Body of pancreas (tissue), 4 donors: ENCODE measurements at regions not wholly inside any gene's neighbourhood (a gene's known extent, or its start where the extent isn't known, plus 50 kb on each side); places are given as distances from the start of the nearest gene placed in this dataset.

ENCODE experiments used
- ATAC-seq: fragments of 150-250 bp; one replicate; pipeline ENCODE4 v1.9.1; 2016
- DNase-seq, 4 donors: peaks; one replicate each; pipeline ENCODE4 v3.0.0-alpha.2; 2019
- H3K27ac ChIP-seq, 4 donors: fragments of 200-600 bp; sonication (generic); 1 replicate in 3 of 4; 2 replicates in 1 of 4; pipeline versions ENCODE4 v1.5.1 to v1.6.1; 2016 to 2019; ENCODE audit warnings: mild to moderate bottlenecking in 1 of 4, mixed read lengths in 1 of 4, moderate library complexity in 1 of 4
- H3K27me3 ChIP-seq, 2 donors: fragments of 200-600 bp; sonication (generic); one replicate each; pipeline ENCODE4 v1.6.0; 2016; ENCODE audit warnings: mild to moderate bottlenecking in 1 of 2
- H3K36me3 ChIP-seq, 2 donors: fragments of 200-600 bp; sonication (generic); replicated peaks in 1 of 2; 2 replicates each; pipeline ENCODE4 v1.5.1; 2016; ENCODE audit warnings: low read depth in 2 of 2; ENCODE audit not compliant: insufficient read depth in 1 of 2
- H3K4me1 ChIP-seq: fragments of 200-600 bp; sonication (generic); one replicate; pipeline ENCODE4 v1.6.0; 2016
- H3K4me3 ChIP-seq, 2 donors: fragments of 200-600 bp; sonication (generic); 1 replicate in 1 of 2; 2 replicates in 1 of 2; pipeline ENCODE4 v1.5.1; 2016 to 2019
- H3K9me3 ChIP-seq, 3 donors: fragments of 200-600 bp; sonication (generic); 1 replicate in 2 of 3; 2 replicates in 1 of 3; pipeline ENCODE4 v1.5.1; 2016
- POLR2A ChIP-seq, 3 donors: fragments of 450-650 bp; IDR thresholded peaks; one replicate each; pipeline ENCODE4 v1.6.1; 2016; ENCODE audit warnings: antibody characterized with exemption in 3 of 3, mild to moderate bottlenecking in 2 of 3
- WGBS, 2 donors: methylation state at CpG; one replicate each; pipeline ENCODE4 v1.1.5; 2017; 5-methylcytosine and 5-hydroxymethylcytosine counted together
- intact Hi-C: fragments of 100-400 bp; cut with DNase I; formaldehyde crosslinking; loops from one replicate; pipeline ENCODE4 v1.15.1; 2023
- TF ChIP-seq, protein P1 (sequence below), 7 experiments: fragments of 450-650 bp in 4 of 7; fragments of 200-600 bp in 3 of 7; sonication (generic) in 3 of 7; IDR thresholded peaks; one replicate each; pipeline ENCODE4 v1.5.1; 2016 to 2019; ENCODE audit warnings: antibody characterized with exemption in 7 of 7

DNA sequence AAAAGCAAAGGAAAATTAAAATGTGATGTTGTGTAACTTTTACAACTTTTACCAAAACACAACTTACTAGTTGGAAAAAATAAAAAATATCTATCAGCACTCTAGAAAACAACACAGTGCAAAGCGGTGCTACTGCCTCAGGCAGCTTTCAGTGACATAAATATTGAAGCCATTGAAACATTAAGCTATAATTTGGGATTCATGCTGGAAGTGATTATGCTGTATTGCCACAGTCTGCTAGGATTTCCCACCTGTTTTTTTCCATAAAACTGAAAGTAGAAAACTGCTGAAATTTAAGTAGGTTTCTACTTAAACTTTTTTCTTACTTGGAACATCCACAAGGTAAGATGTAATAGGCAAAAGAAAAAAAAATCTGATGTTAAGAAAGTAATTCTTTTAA lies 674.4 kb downstream of the KCNT2 start:
- no peak for ATAC-seq
- Histone ChIP-seq H3K4me3 (no peak overlapping the region), H3K27me3 (no peaks in the 10 kb centered on the region), H3K27ac (no peak overlapping the region), H3K9me3 (no peaks in the 10 kb centered on the region), H3K36me3 (no peaks in the 10 kb centered on the region), H3K4me1 (no peaks in the 10 kb centered on the region)
- intact Hi-C loops = no loop called here
- TF ChIP-seq, protein P1, sequence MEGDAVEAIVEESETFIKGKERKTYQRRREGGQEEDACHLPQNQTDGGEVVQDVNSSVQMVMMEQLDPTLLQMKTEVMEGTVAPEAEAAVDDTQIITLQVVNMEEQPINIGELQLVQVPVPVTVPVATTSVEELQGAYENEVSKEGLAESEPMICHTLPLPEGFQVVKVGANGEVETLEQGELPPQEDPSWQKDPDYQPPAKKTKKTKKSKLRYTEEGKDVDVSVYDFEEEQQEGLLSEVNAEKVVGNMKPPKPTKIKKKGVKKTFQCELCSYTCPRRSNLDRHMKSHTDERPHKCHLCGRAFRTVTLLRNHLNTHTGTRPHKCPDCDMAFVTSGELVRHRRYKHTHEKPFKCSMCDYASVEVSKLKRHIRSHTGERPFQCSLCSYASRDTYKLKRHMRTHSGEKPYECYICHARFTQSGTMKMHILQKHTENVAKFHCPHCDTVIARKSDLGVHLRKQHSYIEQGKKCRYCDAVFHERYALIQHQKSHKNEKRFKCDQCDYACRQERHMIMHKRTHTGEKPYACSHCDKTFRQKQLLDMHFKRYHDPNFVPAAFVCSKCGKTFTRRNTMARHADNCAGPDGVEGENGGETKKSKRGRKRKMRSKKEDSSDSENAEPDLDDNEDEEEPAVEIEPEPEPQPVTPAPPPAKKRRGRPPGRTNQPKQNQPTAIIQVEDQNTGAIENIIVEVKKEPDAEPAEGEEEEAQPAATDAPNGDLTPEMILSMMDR (IDR thresholded peaks at IDR 0.05) = no peak
- TF ChIP-seq POLR2A (IDR thresholded peaks at IDR 0.05) = no peak
- 44 to 82% methylated on average over 1 of the region's 1 CpG for WGBS, 2 donors
- no peak for DNase-seq

DNA sequence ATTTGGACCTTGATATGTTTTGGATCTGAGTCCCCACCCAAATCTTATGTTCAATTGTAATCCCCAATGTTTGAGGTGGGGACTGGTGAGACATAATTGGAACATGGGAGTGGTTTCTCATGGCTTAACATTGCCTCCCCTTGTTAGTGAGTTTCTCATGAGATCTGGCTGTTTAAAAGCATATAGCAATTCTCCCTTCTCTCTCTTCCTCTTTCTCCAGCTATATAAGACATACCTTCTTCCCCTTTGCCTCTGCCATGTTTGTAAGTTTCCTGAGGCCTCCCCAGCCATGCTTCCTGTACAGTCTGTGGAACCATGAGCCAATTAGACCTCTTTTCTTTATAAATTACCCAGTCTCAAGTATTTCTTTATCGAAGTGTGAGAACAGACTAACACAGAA lies 692.4 kb downstream of the KCNT2 start:
- WGBS, 2 donors = 53 to 64% methylated on average over 1 of the region's 1 CpG
- DNase-seq = no peak
- peaks cover 0 to 10% (median 0%) of the 10 kb centered on the region in 3 donors for H3K9me3 ChIP-seq
- H3K27ac ChIP-seq = no peak overlapping the region
- no peaks in the 10 kb centered on the region for H3K27me3 ChIP-seq
- no peaks in the 10 kb centered on the region for H3K36me3 ChIP-seq
- no peak for TF ChIP-seq POLR2A (IDR thresholded peaks at IDR 0.05)
- TF ChIP-seq, protein P1 (IDR thresholded peaks at IDR 0.05) = no peak
- ATAC-seq = no peak
- intact Hi-C loops = no loop called here
- H3K4me3 ChIP-seq = no peak overlapping the region
- no peaks in the 10 kb centered on the region for H3K4me1 ChIP-seq

DNA sequence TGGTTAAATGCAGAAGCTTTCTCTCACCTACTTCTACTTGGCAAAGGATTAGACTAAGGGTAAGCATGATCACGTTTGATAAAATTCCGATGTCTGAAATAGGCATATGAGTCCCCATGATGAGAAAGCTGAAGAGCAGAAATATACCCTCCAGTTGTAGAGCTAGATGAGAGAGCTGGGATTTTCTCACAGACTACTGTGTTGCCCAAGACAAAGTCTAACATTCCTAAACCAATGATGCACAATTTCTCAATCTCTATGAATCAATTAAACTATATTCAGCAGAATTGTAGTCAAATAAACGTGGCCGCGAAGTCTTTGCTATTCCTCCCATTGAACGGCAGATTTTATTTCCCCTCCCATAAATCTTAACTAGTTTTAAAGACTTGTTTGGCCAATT lies 699.2 kb downstream of the KCNT2 start:
- no peak for DNase-seq
- Histone ChIP-seq H3K27ac (no peak overlapping the region), H3K36me3 (no peaks in the 10 kb centered on the region), H3K4me1 (no peaks in the 10 kb centered on the region), H3K4me3 (no peak overlapping the region), H3K9me3 (no peaks in the 10 kb centered on the region), H3K27me3 (no peaks in the 10 kb centered on the region)
- no peak for ATAC-seq
- TF ChIP-seq, protein P1 (IDR thresholded peaks at IDR 0.05) = no peak
- TF ChIP-seq POLR2A (IDR thresholded peaks at IDR 0.05) = no peak
- intact Hi-C loops = no loop called here
- WGBS, 2 donors = 78 to 88% methylated on average over 6 of the region's 6 CpGs

DNA sequence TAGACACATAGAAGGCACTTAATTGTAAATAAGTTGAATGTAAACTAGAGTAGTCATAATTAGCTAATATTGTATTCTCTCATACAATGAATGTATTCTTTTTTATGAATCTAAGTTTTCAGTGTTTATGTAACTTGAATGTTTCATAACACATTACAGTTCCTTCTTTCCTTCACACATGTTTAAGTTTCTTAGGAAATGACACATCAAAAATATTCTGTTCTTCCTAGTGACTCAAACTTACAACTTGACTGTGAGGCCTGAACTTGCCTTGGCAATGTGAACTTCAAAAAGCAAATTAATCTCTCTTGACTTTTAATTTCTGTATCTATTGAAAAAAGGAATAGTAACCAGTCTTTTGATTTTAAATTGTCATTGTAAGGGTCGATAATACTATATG lies 700.1 kb downstream of the KCNT2 start:
- intact Hi-C loops = no loop called here
- ATAC-seq (no peak), DNase-seq (no peak)
- Histone ChIP-seq H3K9me3 (no peaks in the 10 kb centered on the region), H3K4me3 (no peak overlapping the region), H3K36me3 (no peaks in the 10 kb centered on the region), H3K27me3 (no peaks in the 10 kb centered on the region), H3K4me1 (no peaks in the 10 kb centered on the region), H3K27ac (no peak overlapping the region)
- 45 to 56% methylated on average over 1 of the region's 1 CpG for WGBS, 2 donors
- TF ChIP-seq, protein P1 (IDR thresholded peaks at IDR 0.05) = no peak
- TF ChIP-seq POLR2A (IDR thresholded peaks at IDR 0.05) = no peak

DNA sequence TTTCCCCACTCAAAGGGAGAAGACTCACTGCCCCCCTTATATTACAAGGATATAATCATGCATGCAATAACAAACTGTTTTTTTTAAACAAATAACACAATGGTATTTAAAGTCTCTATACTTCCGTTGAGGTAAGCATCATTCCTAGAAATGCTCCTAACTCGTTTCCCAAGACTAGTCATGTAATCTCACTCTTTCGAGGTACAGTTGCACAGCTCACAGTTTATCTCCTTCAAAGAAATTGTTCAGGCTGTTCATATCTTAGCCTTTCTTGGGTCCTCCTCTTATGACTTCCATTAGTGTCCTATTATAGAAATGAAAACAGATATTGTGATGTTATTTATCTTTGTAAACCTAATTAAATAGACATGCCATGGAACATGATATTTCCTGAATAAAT lies 705.0 kb downstream of the KCNT2 start:
- Histone ChIP-seq H3K27ac (no peak overlapping the region), H3K27me3 (no peaks in the 10 kb centered on the region), H3K4me3 (no peak overlapping the region), H3K36me3 (no peaks in the 10 kb centered on the region), H3K4me1 (no peaks in the 10 kb centered on the region), H3K9me3 (no peaks in the 10 kb centered on the region)
- no peak for DNase-seq
- intact Hi-C loops = no loop called here
- ATAC-seq = no peak
- 55 to 61% methylated on average over 3 of the region's 3 CpGs for WGBS, 2 donors
- no peak for TF ChIP-seq POLR2A (IDR thresholded peaks at IDR 0.05)
- TF ChIP-seq, protein P1 (IDR thresholded peaks at IDR 0.05) = no peak
